Small intestine (tissue), 7 donors: ENCODE measurements at regions not wholly inside any gene's neighbourhood (a gene's known extent, or its start where the extent isn't known, plus 50 kb on each side); places are given as distances from the start of the nearest gene placed in this dataset.

ENCODE experiments used
- DNase-seq, 2 donors: peaks; one replicate each; pipeline versions ENCODE4 v3.0.0 to v3.0.0-alpha.2; 2013
- FAIRE-seq: peaks from 2 replicates; lab custom pipeline; 2012; peaks lifted over from hg19 to GRCh38; lab: Jason Lieb, UNC
- H3K27ac ChIP-seq, 3 donors: one replicate each; pipeline ENCODE4 v1.5.1; 2013; ENCODE audit warnings: low read length in 2 of 3, mild to moderate bottlenecking in 2 of 3, control low read depth in 1 of 3, inconsistent platforms in 1 of 3, low read depth in 1 of 3, moderate library complexity in 1 of 3
- H3K27me3 ChIP-seq, 3 donors: one replicate each; pipeline ENCODE4 v1.6.1; 2013; ENCODE audit warnings: low read length in 3 of 3, inconsistent platforms in 1 of 3; ENCODE audit not compliant: control insufficient read depth in 3 of 3, insufficient read depth in 3 of 3
- H3K36me3 ChIP-seq, 3 donors: one replicate each; pipeline ENCODE4 v1.6.1; 2013; ENCODE audit warnings: low read length in 3 of 3, inconsistent platforms in 1 of 3, low read depth in 1 of 3, mild to moderate bottlenecking in 1 of 3, moderate library complexity in 1 of 3; ENCODE audit not compliant: control insufficient read depth in 3 of 3, insufficient read depth in 2 of 3
- H3K4me1 ChIP-seq, 3 donors: one replicate each; pipeline ENCODE4 v1.6.1; 2013; ENCODE audit warnings: low read length in 2 of 3, inconsistent platforms in 1 of 3, low read depth in 1 of 3, mild to moderate bottlenecking in 1 of 3, moderate library complexity in 1 of 3; ENCODE audit not compliant: control insufficient read depth in 3 of 3, insufficient read depth in 2 of 3
- H3K4me3 ChIP-seq, 3 donors: one replicate each; pipeline ENCODE4 v1.5.1; 2013; ENCODE audit warnings: low read length in 3 of 3, control low read depth in 1 of 3, inconsistent platforms in 1 of 3, low read depth in 1 of 3, mild to moderate bottlenecking in 1 of 3, moderate library complexity in 1 of 3
- H3K9me3 ChIP-seq, 2 donors: one replicate each; pipeline ENCODE4 v1.6.1; 2013; ENCODE audit warnings: low read depth in 1 of 2, low read length in 1 of 2; ENCODE audit not compliant: control insufficient read depth in 2 of 2, insufficient read depth in 1 of 2
- WGBS, 3 donors: extraction: QIAGEN DNeasy Blood & Tissue Kit; methylation state at CpG; one replicate each; pipeline ENCODE4 v1.1.7; 2013; 5-methylcytosine and 5-hydroxymethylcytosine counted together
- donor health status: healthy with polysubstance abuse.
- donor health status: control.
- donor health status: control.
- donor health status: Bipolar disorder and iron deficiency.
- donor health status: healthy.

GRCh38 chr1:112239683-112240330 is 156.2 kb upstream of the CTTNBP2NL start:
- Histone ChIP-seq H3K36me3 (no peaks in the 10 kb centered on the region), H3K4me1 (no peaks in the 10 kb centered on the region), H3K27me3 (no peaks in the 10 kb centered on the region), H3K4me3 (no peak overlapping the region), H3K9me3 (no peaks in the 10 kb centered on the region), H3K27ac (no peak overlapping the region)
- WGBS, 3 donors = 64 to 77% (median 69%) methylated on average over 6 of the region's 6 CpGs
- DNase-seq = no peak
- no peak for FAIRE-seq

- DNase-seq (no peak), FAIRE-seq (no peak)
- Histone ChIP-seq H3K27ac (no peak overlapping the region), H3K4me3 (no peak overlapping the region), H3K27me3 (no peaks in the 10 kb centered on the region), H3K36me3 (no peaks in the 10 kb centered on the region), H3K9me3 (no peaks in the 10 kb centered on the region), H3K4me1 (no peaks in the 10 kb centered on the region)
- 70 to 86% (median 81%) methylated on average over 5 of the region's 5 CpGs for WGBS, 3 donors
Measured at GRCh38 chr1:112242470-112242869, 153.5 kb upstream of the CTTNBP2NL start.

GRCh38 chr1:112244131-112244530 is 151.9 kb upstream of the CTTNBP2NL start:
- H3K9me3 ChIP-seq = no peaks in the 10 kb centered on the region
- no peaks in the 10 kb centered on the region for H3K27me3 ChIP-seq
- no peaks in the 10 kb centered on the region for H3K4me1 ChIP-seq
- no peaks in the 10 kb centered on the region for H3K36me3 ChIP-seq
- H3K27ac ChIP-seq = no peak overlapping the region
- no peak for DNase-seq
- H3K4me3 ChIP-seq = no peak overlapping the region
- FAIRE-seq = no peak
- 84 to 91% (median 91%) methylated on average over 3 of the region's 3 CpGs for WGBS, 3 donors

GRCh38 chr1:112245114-112245513 is 150.9 kb upstream of the CTTNBP2NL start:
- no peaks in the 10 kb centered on the region for H3K9me3 ChIP-seq
- H3K36me3 ChIP-seq = no peaks in the 10 kb centered on the region
- H3K27me3 ChIP-seq = no peaks in the 10 kb centered on the region
- no peak overlapping the region for H3K27ac ChIP-seq
- H3K4me3 ChIP-seq = no peak overlapping the region
- WGBS, 3 donors = 64 to 73% (median 69%) methylated on average over 2 of the region's 2 CpGs
- DNase-seq (no peak), FAIRE-seq (no peak)
- H3K4me1 ChIP-seq = no peaks in the 10 kb centered on the region

GRCh38 chr1:112247036-112247597 is 148.9 kb upstream of the CTTNBP2NL start:
- FAIRE-seq = no peak
- no peaks in the 10 kb centered on the region for H3K4me1 ChIP-seq
- H3K9me3 ChIP-seq = no peaks in the 10 kb centered on the region
- no peaks in the 10 kb centered on the region for H3K27me3 ChIP-seq
- peak in 1 of 2 donors; percentile 16 for DNase-seq
- no peak overlapping the region for H3K4me3 ChIP-seq
- no peaks in the 10 kb centered on the region for H3K36me3 ChIP-seq
- WGBS, 3 donors = 8 to 48% (median 28%) methylated on average over 2 of the region's 2 CpGs
- H3K27ac ChIP-seq = no peak overlapping the region

- no peak overlapping the region for H3K27ac ChIP-seq
- no peaks in the 10 kb centered on the region for H3K36me3 ChIP-seq
- no peak overlapping the region for H3K4me3 ChIP-seq
- FAIRE-seq = no peak
- no peaks in the 10 kb centered on the region for H3K27me3 ChIP-seq
- no peak for DNase-seq
- WGBS, 3 donors = 23 to 53% (median 38%) methylated on average over 2 of the region's 2 CpGs
- no peaks in the 10 kb centered on the region for H3K9me3 ChIP-seq
- no peaks in the 10 kb centered on the region for H3K4me1 ChIP-seq
Measured at GRCh38 chr1:112247961-112248360, 148.1 kb upstream of the CTTNBP2NL start.

GRCh38 chr1:112250892-112251291 is 145.1 kb upstream of the CTTNBP2NL start:
- no peaks in the 10 kb centered on the region for H3K9me3 ChIP-seq
- no peaks in the 10 kb centered on the region for H3K27me3 ChIP-seq
- WGBS, 3 donors = 55 to 62% (median 56%) methylated on average over 2 of the region's 2 CpGs
- DNase-seq (no peak), FAIRE-seq (no peak)
- no peaks in the 10 kb centered on the region for H3K36me3 ChIP-seq
- no peak overlapping the region for H3K4me3 ChIP-seq
- no peak overlapping the region for H3K27ac ChIP-seq
- H3K4me1 ChIP-seq = no peaks in the 10 kb centered on the region

GRCh38 chr1:112251766-112252506 is 144.1 kb upstream of the CTTNBP2NL start:
- Histone ChIP-seq H3K4me3 (no peak overlapping the region), H3K4me1 (no peaks in the 10 kb centered on the region), H3K27ac (no peak overlapping the region), H3K27me3 (no peaks in the 10 kb centered on the region), H3K9me3 (no peaks in the 10 kb centered on the region), H3K36me3 (no peaks in the 10 kb centered on the region)
- 63 to 80% (median 73%) methylated on average over 6 of the region's 6 CpGs for WGBS, 3 donors
- FAIRE-seq (no peak), DNase-seq (no peak)
